DMS153 treated with DMSO at 0.1 percent for 48 hours (cell line): ENCODE measurements at regions not wholly inside any gene's neighbourhood (a gene's known extent, or its start where the extent isn't known, plus 50 kb on each side); places are given as distances from the start of the nearest gene placed in this dataset.
"Not testable (repeated sequence)": the region's sequence is repeated elsewhere in the genome, so short reads cannot be mapped to it uniquely, and the experiment has no call there.

ENCODE experiments used
- DNase-seq: peaks from one replicate; lab custom pipeline; 2025; ENCODE audit not compliant: unreplicated experiment; lab: John Stamatoyannopoulos, UW

GRCh38 chrX:66692512-66692911, 53.6 kb upstream of the EDA2R start:
- not testable (repeated sequence) for DNase-seq
